HG03139 (cell line): ENCODE measurements at regions not wholly inside any gene's neighbourhood (a gene's known extent, or its start where the extent isn't known, plus 50 kb on each side); places are given as distances from the start of the nearest gene placed in this dataset.
"Not testable (repeated sequence)": the region's sequence is repeated elsewhere in the genome, so short reads cannot be mapped to it uniquely, and the experiment has no call there.

Source experiments
- ATAC-seq: cut with Tn5 transposase; IDR thresholded peaks from one replicate; pipeline ENCODE4 v1.9.1; 2021; ENCODE audit not compliant: unreplicated experiment

- no peak for ATAC-seq
These were observed 170.9 kb downstream of the POLR1F start for GRCh38 chr7:19537942-19538401.

DNA sequence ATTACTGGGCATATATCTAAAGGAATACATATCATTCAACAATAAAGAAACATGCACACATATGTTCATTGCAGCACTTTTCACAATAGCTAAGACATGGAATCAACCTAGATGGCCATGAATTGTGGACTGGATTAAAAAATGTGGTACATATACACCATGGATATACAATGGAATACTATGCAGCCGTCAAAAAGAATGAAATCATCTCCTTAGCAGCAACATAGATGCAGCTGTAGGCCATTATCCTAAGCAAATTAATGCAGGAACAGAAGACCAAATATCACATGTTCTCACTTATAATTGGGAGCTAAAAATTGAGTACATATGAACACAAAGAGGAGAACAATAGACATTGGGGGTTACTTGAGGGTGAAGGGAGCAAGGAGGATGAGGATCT lies 175.6 kb downstream of the POLR1F start:
- ATAC-seq, result no peak

DNA sequence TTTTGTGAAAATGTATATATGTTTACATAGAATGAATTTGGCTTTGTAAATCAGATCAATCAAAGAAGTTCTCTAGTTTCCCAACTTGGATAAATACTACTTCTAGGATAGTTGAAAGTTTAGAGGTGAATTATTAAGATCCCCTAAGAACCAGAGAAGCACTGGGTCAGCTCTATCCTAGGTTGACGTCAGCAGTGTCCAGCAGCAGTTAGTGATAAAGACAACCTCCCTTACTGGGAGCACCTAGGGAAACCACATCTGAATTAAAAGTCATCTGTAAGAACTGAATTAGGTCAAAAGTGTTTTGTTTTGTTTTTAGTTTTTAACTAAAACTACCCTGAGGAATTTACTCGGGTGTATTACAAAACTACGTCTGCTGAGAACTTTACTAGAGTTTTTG lies 178.0 kb downstream of the POLR1F start:
- ATAC-seq, result no peak

DNA sequence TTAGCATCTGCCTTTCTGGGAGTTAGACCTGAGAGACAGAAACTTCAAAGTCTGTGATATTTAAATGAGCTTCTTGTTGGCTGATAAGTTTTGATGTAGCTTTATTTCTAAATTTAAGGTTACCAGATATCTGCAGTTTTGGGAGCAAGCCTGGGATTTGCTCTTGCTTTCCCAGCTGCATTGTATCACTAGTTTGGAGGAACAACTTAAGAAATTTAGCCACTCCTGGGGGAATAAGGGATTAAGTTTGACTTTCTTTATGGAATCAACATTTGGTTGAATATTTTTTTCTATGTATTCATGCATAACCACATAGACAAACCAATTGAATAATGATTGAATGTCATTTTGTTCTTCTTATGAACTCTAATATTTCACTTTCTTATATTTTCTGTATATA lies 178.6 kb downstream of the POLR1F start:
- ATAC-seq, result no peak

DNA sequence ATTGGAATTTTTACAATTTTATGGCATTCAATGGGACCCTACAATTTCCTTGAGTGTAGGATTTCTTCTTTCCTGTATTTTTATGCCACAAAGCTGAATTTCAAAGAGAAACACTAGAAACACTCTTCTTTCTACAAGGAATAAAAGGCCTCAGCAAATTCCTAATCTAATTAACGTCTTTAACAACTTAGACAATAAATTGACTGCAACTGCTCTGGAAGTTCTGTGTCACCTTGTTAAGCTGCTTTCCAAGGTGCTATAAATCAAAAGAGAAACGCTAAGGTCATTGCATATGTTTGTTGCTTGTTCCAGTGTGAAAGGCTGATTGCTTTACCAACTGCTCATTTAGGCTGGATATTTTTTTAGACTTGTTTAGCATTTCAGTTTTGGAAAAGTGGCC lies 182.2 kb downstream of the POLR1F start:
- ATAC-seq, result no peak

GRCh38 chr7:19522486-19522885 lies 186.4 kb downstream of the POLR1F start:
- no peak for ATAC-seq

DNA sequence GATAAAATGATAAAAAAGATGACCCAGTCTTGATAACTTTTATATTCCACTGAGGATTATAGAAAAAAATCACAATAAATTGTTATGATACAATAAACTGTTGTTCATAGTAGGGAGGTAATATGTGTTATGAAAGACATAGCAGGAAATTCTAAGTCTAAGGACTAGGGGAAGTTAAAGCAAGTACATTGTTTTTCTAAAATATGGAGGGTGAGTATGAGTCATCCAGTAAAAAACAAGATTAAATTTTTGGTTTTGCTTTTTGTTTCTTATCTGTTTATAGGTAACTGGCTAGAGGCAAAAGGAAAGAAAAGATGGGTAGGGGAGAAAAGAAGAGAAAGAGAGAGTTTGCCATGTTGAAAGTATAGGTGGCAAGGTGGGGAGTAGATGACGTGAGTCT lies 188.4 kb downstream of the POLR1F start:
- no peak for ATAC-seq

DNA sequence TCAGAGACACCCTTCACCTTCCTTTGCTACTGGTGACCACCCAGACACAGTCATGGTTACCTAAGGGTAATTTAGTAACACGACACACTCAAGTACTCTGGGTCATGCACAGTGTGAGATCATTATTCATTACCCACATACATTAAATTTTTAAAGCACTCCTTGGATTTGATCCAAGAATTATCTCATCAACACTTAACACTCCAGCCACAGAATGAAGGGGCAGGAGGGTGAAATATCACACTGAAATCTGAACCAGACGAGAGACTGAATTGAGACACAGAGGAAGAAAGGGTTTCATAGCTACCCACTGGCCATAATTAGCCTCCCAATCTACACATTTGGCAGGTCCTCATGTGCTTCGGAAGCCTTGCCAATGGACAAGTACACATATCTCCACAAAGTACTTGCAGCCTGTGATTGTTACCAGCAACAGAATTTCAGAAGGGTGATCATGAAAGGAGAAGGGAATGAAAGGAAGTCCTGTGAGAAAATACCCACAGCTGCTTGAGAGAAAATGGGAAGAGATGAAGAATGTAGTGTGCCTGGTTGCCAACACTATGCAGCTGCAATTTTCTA lies 189.3 kb downstream of the POLR1F start:
- ATAC-seq, result no peak

GRCh38 chr7:19517546-19517945 lies 191.3 kb downstream of the POLR1F start:
- not testable (repeated sequence) for ATAC-seq

- no peak for ATAC-seq
These were observed 200.0 kb downstream of the POLR1F start for GRCh38 chr7:19508821-19509220.

- no peak for ATAC-seq
These were observed 200.7 kb downstream of the POLR1F start for GRCh38 chr7:19508124-19508523.

GRCh38 chr7:19491821-19492452 lies 216.9 kb downstream of the POLR1F start:
- no peak for ATAC-seq

GRCh38 chr7:19491371-19491770 lies 217.5 kb downstream of the POLR1F start:
- ATAC-seq, result no peak

DNA sequence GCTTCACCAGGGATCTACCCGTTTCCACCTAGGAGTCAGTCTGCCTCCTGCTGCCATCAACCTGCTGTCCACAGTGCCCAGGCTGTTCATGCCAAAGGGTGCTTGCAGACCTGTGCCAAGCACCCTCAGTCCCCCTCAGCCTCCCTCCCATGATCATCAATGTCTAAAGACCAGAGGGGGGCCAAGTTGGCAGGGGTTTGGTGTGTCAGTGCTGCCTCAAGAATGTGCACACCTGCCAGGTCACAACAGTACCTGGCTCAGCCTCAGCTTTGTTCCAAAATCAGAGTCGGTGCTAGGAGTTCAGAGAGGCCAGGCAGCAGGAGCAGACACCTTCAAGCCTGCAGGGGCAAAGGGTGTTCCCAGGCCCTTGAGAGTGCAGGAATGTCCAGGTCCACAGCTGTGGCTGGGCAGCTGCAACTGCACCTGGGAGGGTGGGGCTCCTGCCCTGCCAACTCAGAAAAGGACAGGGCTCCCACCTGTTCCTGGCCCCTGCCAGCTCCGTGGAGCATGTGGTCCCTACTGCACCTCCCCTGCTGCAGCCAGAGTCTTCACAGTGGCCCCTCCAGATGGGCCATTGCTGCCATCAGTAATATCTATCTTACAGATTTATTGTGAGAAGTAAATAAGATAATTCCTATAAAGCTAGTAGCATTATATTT lies 219.5 kb downstream of the POLR1F start:
- no peak for ATAC-seq

DNA sequence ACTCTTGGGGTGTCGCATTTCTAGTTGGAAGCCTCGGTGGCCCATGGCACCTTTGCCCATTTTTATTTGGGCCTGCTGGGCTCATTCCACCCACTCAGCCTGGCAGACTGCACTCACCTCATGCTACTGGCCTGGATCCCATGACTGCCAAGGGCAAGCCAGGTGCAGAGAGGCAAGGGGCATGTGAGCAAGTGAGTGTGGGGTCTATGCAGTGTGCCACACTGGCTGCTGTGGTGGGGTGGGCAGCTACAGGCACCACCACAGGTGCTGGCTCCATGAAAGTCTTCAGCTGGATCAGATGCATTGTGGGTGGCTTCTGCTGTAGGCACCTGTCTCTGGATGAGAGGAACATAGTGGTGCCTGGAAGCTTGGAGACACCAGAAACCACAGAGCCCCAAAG lies 220.8 kb downstream of the POLR1F start:
- no peak for ATAC-seq

- no peak for ATAC-seq
These were observed 226.2 kb downstream of the POLR1F start for GRCh38 chr7:19482628-19483027.

GRCh38 chr7:19480383-19480782 lies 228.5 kb downstream of the POLR1F start:
- no peak for ATAC-seq

GRCh38 chr7:19470031-19470430 lies 238.8 kb downstream of the POLR1F start:
- ATAC-seq, result no peak

DNA sequence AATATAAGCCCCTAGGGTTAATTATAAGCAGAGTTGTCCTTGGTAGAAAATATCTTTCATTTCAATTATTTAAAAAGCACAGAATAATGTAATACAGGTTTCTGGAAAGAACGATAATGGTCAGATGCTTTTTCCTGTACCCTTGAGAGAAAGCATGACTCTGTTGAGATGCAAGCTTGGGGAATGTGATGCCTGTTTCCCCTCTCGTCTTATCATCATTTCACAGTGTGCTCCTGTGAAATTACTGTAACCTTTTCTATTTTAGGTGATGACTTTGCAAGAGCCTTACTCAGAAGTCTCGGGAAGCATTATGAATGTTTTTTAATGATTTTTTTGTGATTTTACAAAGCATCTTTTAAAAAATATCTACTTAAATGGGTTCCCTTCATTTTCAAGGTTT lies 243.0 kb downstream of the POLR1F start:
- no peak for ATAC-seq

GRCh38 chr7:19464751-19465150 lies 244.1 kb downstream of the POLR1F start:
- no peak for ATAC-seq

DNA sequence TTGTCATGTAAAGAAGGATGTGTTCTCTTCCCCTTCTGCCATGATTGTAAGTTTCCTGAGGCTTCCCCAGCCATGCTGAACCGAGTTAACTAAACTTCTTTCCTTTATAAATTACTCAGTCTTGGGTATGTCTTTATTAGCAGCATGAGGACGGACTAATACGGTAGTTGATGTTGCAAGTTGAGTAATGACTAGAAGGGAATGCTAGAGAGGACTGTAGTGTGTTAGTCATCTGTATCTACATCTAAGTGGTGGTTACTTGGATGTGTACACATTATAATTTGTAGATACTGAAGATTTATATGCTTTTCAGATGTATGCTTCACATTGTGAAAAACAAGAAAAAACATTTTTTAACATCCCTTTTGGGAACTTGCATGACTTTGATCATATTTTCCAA lies 244.6 kb downstream of the POLR1F start:
- ATAC-seq, result no peak

DNA sequence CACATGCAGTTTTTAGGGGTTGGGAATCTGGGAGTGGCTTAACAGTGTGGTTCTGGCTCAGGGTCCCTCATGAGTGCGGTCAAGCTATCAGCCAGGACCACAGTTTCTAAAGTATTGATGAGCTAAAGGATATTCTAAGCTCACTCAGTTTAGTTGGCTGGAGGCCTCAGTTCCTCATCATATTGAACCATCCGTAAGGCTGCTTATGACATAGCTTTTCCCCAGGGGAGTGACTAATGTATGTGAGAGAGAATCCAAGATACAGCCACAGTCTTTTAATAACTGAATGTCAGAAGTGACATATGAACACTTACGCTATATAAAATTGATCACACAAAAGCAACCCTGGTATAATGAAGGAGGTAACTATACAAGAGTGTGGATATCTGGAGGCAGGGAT lies 245.3 kb downstream of the POLR1F start:
- no peak for ATAC-seq

DNA sequence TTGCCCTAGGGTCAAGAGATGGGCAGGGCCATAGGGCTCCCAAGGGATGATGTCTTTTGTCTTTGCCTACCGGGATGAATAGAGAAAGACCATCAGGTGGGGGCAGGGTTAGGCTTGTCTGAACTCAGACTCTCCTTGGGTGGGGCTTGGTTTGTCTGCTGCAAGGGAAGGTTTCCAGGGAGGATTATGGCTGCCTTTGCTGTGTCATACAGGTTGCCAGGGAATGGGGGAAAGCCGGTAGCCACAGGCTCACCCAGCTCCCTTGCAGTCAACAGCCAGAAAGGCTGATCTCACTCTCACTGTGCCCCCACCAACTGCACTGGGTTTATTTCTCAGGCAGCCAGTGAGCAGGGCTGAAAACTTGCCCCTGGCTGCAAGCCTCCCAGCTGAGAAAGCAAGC lies 253.2 kb downstream of the POLR1F start:
- ATAC-seq, result no peak
